GM20431 (cell line): ENCODE measurements at regions not wholly inside any gene's neighbourhood (a gene's known extent, or its start where the extent isn't known, plus 50 kb on each side); places are given as distances from the start of the nearest gene placed in this dataset.

Source experiments
- in situ Hi-C: fragments of 300-500 bp; cut with MseI, MboI; formaldehyde crosslinking; loops from one replicate; pipeline ENCODE4 v1.15.0; 2020; ENCODE audit warnings: low sequenced_read_pairs; ENCODE audit not compliant: unreplicated experiment

DNA sequence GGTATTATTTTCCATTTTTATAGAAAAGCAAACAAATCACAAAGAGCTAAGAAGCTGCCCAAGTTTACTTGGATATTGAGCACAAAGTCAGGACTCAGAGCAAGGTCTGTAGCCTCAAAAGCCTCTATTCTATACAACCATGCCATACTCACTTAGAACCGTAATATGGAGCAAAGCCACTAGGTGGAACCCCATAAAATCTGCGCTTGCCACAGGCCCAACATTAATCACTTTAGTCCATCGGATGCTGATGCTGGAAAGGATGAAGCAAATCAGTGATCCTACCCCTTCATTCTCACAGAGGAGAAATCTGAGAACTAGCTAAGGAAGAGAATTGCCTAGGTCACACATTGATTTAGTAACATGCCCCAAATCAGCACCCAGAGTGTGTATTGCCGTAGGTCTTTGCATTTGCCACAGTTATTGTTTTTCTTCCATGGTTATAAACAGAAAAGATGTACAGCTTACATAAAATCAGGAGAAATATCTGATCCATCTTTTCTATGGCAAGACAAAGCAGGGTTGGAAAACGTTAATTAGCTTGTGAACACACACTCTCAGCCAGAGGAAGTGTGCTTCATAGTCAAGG lies 56.7 kb upstream of the RAB38 start:
- in situ Hi-C loops: loop anchor here (25.0 kb wide), 1 partner anchor 305 kb away; no protein-coding TSS in a partner anchor

DNA sequence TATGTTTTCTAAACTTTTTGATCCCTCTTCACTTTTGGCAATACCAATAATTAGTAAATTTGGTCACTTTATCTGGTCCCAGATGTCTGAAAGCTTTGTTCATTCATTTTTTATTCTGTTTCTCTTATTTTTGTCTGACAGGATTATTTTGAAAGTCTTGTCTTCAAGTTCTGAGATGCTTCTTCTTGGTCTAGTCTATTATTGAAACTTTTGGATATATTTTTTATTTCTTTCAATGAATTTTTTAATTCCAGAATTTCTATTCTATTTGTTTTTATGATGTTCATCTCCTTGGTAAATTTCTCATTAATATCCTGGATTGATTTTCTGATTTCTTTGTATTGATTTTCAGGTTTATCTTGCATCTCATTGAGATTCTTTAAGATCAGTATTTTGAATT lies 54.1 kb upstream of the RAB38 start:
- in situ Hi-C loops: loop anchor here (25.0 kb wide), 1 partner anchor 308 kb away; no protein-coding TSS in a partner anchor
